ENCODE measurements at regions not wholly inside any gene's neighbourhood (a gene's known extent, or its start where the extent isn't known, plus 50 kb on each side); places are given as distances from the start of the nearest gene placed in this dataset.
"Not testable (repeated sequence)": the region's sequence is repeated elsewhere in the genome, so short reads cannot be mapped to it uniquely, and the experiment has no call there.

DNA sequence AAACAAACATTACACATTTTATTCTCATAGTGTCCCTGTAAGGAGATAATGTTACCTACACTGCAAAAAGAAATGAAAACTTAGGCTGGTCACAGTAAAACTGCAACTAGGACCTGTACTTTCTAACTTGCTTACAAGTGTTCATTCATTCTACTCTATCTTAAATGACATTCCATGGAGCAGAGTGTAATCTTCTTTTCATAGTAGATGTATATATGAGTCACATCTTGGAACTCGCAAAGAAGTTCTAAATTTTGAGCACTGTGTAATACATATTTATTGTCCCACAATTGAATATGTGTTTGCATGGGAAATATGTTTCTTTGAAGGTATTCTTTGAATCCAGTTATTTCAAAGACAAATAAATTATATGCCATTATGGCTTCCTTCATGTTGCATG is 1258.5 kb upstream of the ADGRL2 start:
- Histone ChIP-seq H3K27ac (ENCODE audit: low read depth in 2 of 2, low read length in 1 of 2) (no peak overlapping the region), H3K27me3 (ENCODE audit: control insufficient read depth in 1 of 2, insufficient read depth in 2 of 2, low read length in 2 of 2) (no peaks in the 10 kb centered on the region), H3K36me3 (ENCODE audit: control insufficient read depth in 2 of 2, insufficient read depth in 2 of 2, low read length in 1 of 2) (no peaks in the 10 kb centered on the region), H3K9me3 (ENCODE audit: control insufficient read depth in 2 of 2, insufficient read depth in 1 of 2, low read depth in 1 of 2, low read length in 1 of 2) (no peaks in the 10 kb centered on the region), H3K4me3 (ENCODE audit: low read depth in 1 of 2, low read length in 2 of 2) (no peak overlapping the region), H3K4me1 (ENCODE audit: control insufficient read depth in 2 of 2, insufficient read depth in 2 of 2, low read length in 1 of 2) (no peaks in the 10 kb centered on the region)
- 36 to 65% methylated on average over 1 of the region's 1 CpG for WGBS, 2 donors

DNA sequence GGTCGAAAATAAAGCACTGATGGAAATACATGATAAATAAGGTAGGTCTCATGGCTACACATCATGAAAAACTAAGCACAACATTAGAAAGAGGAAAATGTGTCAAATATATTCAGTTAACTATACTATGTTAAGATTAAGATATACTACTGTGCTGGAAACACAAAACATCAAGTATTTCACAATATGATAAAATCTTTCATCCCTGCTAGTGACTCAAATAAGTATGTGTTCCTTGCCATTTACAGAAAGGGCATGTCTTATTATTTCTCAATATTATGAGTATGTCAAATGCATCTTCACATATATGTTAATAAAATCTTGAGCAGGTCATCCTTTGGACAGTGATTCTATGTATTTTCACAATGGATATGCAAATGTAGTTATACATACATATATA is 1260.1 kb upstream of the ADGRL2 start:
- Histone ChIP-seq H3K27me3 (ENCODE audit: control insufficient read depth in 1 of 2, insufficient read depth in 2 of 2, low read length in 2 of 2) (no peaks in the 10 kb centered on the region), H3K27ac (ENCODE audit: low read depth in 2 of 2, low read length in 1 of 2) (no peak overlapping the region), H3K36me3 (ENCODE audit: control insufficient read depth in 2 of 2, insufficient read depth in 2 of 2, low read length in 1 of 2) (no peaks in the 10 kb centered on the region), H3K4me1 (ENCODE audit: control insufficient read depth in 2 of 2, insufficient read depth in 2 of 2, low read length in 1 of 2) (no peaks in the 10 kb centered on the region), H3K9me3 (ENCODE audit: control insufficient read depth in 2 of 2, insufficient read depth in 1 of 2, low read depth in 1 of 2, low read length in 1 of 2) (no peaks in the 10 kb centered on the region), H3K4me3 (ENCODE audit: low read depth in 1 of 2, low read length in 2 of 2) (no peak overlapping the region)
- 74 to 87% methylated on average over 1 of the region's 1 CpG for WGBS, 2 donors

DNA sequence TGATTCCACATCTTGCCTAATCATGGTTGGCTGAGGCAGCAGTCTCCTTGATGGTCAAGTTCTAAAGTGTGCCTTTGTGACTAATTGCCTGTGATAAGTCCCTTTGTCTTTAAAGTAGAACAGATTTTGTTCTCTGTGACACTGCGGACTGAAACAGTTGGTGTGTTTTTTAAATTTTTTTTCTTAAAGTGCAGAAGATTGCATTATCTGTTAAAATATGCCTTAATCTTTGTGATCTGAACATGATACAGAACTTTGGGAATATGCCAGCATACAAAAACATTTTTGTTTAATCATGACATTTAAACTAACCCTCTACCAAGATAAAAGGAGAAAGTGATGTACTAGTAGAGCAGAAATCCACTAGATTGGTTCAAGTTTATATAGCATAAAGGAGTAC is 1260.6 kb upstream of the ADGRL2 start:
- Histone ChIP-seq H3K4me3 (ENCODE audit: low read depth in 1 of 2, low read length in 2 of 2) (no peak overlapping the region), H3K27me3 (ENCODE audit: control insufficient read depth in 1 of 2, insufficient read depth in 2 of 2, low read length in 2 of 2) (no peaks in the 10 kb centered on the region), H3K36me3 (ENCODE audit: control insufficient read depth in 2 of 2, insufficient read depth in 2 of 2, low read length in 1 of 2) (no peaks in the 10 kb centered on the region), H3K4me1 (ENCODE audit: control insufficient read depth in 2 of 2, insufficient read depth in 2 of 2, low read length in 1 of 2) (no peaks in the 10 kb centered on the region), H3K27ac (ENCODE audit: low read depth in 2 of 2, low read length in 1 of 2) (no peak overlapping the region), H3K9me3 (ENCODE audit: control insufficient read depth in 2 of 2, insufficient read depth in 1 of 2, low read depth in 1 of 2, low read length in 1 of 2) (no peaks in the 10 kb centered on the region)
- 90 to 91% methylated on average over 1 of the region's 1 CpG for WGBS, 2 donors

DNA sequence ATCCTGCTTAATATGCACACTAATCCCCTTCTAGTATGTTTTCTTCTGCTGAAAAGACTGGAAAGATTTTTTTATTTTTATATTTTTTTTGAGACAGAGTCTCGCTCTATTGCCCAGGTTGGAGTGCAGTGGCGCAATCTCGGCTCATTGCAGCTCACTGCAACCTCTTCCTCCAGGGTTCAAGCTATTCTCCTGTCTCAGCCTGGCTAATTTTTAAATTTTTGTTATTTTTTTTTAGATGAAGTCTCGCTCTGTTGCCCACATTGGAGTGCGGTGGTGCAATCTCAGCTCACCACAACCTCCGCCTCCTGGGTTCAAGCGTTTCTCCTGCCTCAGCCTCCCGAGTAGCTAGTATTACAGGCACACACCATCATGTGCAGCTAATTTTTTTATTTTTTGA is 1261.4 kb upstream of the ADGRL2 start:
- not testable (repeated sequence) for H3K36me3 ChIP-seq (ENCODE audit: control insufficient read depth in 2 of 2, insufficient read depth in 2 of 2, low read length in 1 of 2); H3K4me1 ChIP-seq (ENCODE audit: control insufficient read depth in 2 of 2, insufficient read depth in 2 of 2, low read length in 1 of 2); H3K27ac ChIP-seq (ENCODE audit: low read depth in 2 of 2, low read length in 1 of 2); H3K4me3 ChIP-seq (ENCODE audit: low read depth in 1 of 2, low read length in 2 of 2); H3K27me3 ChIP-seq (ENCODE audit: control insufficient read depth in 1 of 2, insufficient read depth in 2 of 2, low read length in 2 of 2); H3K9me3 ChIP-seq (ENCODE audit: control insufficient read depth in 2 of 2, insufficient read depth in 1 of 2, low read depth in 1 of 2, low read length in 1 of 2)
- 96% methylated on average over 8 of the region's 8 CpGs for whole genome bisulfite sequencing, 2 donors

DNA sequence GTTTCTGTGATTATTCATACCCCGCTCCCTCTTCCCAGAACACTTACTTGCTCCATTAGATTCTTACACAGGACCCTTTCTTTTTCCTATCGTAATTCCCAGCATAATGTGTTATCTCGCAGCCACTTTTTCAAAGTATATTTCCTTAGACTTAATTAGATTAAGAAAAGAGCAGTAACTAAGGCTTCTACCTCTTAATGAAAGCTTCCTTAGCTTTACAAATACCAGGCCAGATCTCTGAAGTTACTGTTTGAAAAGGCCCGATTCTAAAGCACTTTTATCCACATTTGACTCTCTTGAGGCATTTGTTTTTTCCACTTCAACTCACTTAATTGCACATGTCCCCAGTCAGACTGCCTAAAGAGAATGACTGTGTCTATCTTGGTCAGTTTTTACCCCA is 1264.3 kb upstream of the ADGRL2 start:
- Histone ChIP-seq H3K27ac (ENCODE audit: low read depth in 2 of 2, low read length in 1 of 2) (no peak overlapping the region), H3K36me3 (ENCODE audit: control insufficient read depth in 2 of 2, insufficient read depth in 2 of 2, low read length in 1 of 2) (no peaks in the 10 kb centered on the region), H3K27me3 (ENCODE audit: control insufficient read depth in 1 of 2, insufficient read depth in 2 of 2, low read length in 2 of 2) (no peaks in the 10 kb centered on the region), H3K4me3 (ENCODE audit: low read depth in 1 of 2, low read length in 2 of 2) (no peak overlapping the region), H3K4me1 (ENCODE audit: control insufficient read depth in 2 of 2, insufficient read depth in 2 of 2, low read length in 1 of 2) (no peaks in the 10 kb centered on the region), H3K9me3 (ENCODE audit: control insufficient read depth in 2 of 2, insufficient read depth in 1 of 2, low read depth in 1 of 2, low read length in 1 of 2) (no peaks in the 10 kb centered on the region)
- WGBS, 2 donors = 82 to 85% methylated on average over 4 of the region's 4 CpGs

DNA sequence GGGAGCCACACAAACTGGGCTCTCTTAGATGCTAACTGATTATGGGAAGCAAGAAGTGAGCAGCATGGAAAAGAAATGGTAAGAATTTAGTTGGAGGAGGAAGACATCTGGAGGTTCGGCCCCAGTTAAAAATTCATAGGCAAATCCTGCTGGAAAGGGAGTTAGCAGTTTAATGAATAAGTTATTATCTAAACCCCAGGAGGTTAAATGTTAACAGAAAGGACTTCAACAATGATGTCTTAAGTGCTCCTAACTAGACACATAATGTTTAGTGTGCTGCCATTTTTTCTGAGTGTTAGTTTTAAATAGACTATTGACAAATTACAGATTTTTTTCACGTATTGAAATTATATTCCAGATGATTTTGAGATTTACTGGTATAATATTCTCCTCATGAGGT is 1265.3 kb upstream of the ADGRL2 start:
- Histone ChIP-seq H3K27ac (ENCODE audit: low read depth in 2 of 2, low read length in 1 of 2) (no peak overlapping the region), H3K27me3 (ENCODE audit: control insufficient read depth in 1 of 2, insufficient read depth in 2 of 2, low read length in 2 of 2) (no peaks in the 10 kb centered on the region), H3K4me1 (ENCODE audit: control insufficient read depth in 2 of 2, insufficient read depth in 2 of 2, low read length in 1 of 2) (no peaks in the 10 kb centered on the region), H3K9me3 (ENCODE audit: control insufficient read depth in 2 of 2, insufficient read depth in 1 of 2, low read depth in 1 of 2, low read length in 1 of 2) (no peaks in the 10 kb centered on the region), H3K4me3 (ENCODE audit: low read depth in 1 of 2, low read length in 2 of 2) (no peak overlapping the region), H3K36me3 (ENCODE audit: control insufficient read depth in 2 of 2, insufficient read depth in 2 of 2, low read length in 1 of 2) (no peaks in the 10 kb centered on the region)
- 73 to 83% methylated on average over 2 of the region's 2 CpGs for WGBS, 2 donors

DNA sequence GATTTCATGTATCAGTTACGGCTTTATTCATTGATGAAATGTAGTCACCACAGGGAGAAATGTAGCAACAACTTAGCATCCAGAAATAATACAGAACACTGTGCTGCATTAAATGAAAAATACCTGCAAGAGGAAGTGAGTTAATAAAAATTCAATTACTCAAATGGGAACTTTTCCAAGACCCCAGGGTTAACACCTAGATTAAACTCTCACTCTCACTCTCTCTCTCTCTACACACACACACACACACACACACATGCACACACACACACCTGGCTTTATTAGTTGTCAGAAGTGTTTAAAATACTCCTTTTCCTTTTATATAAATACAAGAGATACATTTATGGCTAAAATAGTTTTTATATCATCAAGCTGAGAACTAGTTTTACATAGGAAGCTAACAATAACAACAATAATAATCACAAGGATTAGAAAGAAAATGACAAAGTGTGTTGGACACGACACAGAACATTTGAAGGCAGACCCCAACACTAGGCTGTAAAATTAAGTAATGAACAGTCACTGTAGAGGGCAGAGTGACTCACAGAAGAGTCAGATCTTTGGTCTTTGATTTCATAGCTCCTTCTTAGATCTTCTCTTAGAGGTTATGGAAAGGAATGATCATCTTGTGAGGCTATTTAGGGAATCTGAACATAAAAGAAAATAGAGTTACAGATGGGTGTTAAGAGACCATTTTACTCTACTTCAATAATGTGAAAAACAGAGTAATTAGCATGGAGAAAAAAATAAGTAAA is 1266.0 kb upstream of the ADGRL2 start:
- 64 to 75% methylated on average over 2 of the region's 2 CpGs for WGBS, 2 donors
- no peak overlapping the region for H3K27ac ChIP-seq (ENCODE audit: low read depth in 2 of 2, low read length in 1 of 2)

DNA sequence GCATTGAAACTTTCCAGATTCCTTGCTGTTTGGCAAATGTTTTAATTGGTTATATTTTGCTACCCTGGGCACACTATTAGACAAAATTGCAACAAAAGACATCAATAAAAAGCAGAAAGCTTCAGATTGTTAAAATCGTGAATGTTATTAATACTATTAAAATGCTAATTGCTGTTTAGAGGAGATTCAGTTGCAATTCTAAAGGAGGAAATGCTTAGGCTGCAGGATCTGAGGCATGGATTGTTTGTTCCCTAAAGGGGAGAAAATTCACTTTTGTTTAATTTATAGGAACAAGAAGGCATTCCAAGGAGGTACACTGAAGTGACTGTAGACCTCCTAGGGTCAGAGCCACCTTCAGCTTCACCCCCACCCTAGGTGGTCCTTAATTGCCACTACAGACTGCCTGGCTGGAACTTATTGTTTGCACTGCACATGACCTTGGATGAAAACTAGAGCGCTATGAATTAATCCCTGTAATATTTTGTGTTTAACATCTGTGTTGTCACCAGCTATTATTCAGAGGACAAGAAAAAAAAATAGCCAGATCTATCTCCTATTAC is 1266.9 kb upstream of the ADGRL2 start:
- Histone ChIP-seq H3K27ac (ENCODE audit: low read depth in 2 of 2, low read length in 1 of 2) (no peak overlapping the region), H3K4me3 (ENCODE audit: low read depth in 1 of 2, low read length in 2 of 2) (no peak overlapping the region), H3K27me3 (ENCODE audit: control insufficient read depth in 1 of 2, insufficient read depth in 2 of 2, low read length in 2 of 2) (no peaks in the 10 kb centered on the region), H3K4me1 (ENCODE audit: control insufficient read depth in 2 of 2, insufficient read depth in 2 of 2, low read length in 1 of 2) (no peaks in the 10 kb centered on the region), H3K36me3 (ENCODE audit: control insufficient read depth in 2 of 2, insufficient read depth in 2 of 2, low read length in 1 of 2) (no peaks in the 10 kb centered on the region), H3K9me3 (ENCODE audit: control insufficient read depth in 2 of 2, insufficient read depth in 1 of 2, low read depth in 1 of 2, low read length in 1 of 2) (no peaks in the 10 kb centered on the region)
- 18 to 21% methylated on average over 2 of the region's 2 CpGs for WGBS, 2 donors

More for the DNA sequence above, 1266.0 kb upstream of the ADGRL2 start:
- Histone ChIP-seq H3K4me3 (ENCODE audit: low read depth in 1 of 2, low read length in 2 of 2) (no peak overlapping the region), H3K36me3 (ENCODE audit: control insufficient read depth in 2 of 2, insufficient read depth in 2 of 2, low read length in 1 of 2) (no peaks in the 10 kb centered on the region), H3K4me1 (ENCODE audit: control insufficient read depth in 2 of 2, insufficient read depth in 2 of 2, low read length in 1 of 2) (no peaks in the 10 kb centered on the region), H3K27me3 (ENCODE audit: control insufficient read depth in 1 of 2, insufficient read depth in 2 of 2, low read length in 2 of 2) (no peaks in the 10 kb centered on the region), H3K9me3 (ENCODE audit: control insufficient read depth in 2 of 2, insufficient read depth in 1 of 2, low read depth in 1 of 2, low read length in 1 of 2) (no peaks in the 10 kb centered on the region)

DNA sequence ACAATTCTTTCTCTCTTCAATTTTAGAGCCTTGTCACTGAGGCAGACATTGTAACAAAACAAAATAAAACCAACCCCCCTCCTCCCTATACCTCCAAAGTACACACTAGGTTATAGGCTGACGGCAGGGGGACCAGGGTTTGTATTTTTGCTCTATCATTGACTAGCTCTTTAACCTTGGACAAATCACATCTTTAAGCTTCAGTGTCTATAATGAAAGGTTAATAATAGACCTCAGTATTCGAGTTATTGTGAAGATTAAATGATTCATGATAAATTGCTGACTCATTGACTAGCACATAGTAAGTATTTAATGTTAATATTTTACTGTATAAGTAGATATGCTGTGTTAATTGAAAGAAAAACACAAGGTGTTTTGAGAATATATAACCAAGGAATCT is 1267.6 kb upstream of the ADGRL2 start:
- no peaks in the 10 kb centered on the region for H3K4me1 ChIP-seq (ENCODE audit: control insufficient read depth in 2 of 2, insufficient read depth in 2 of 2, low read length in 1 of 2)
- no peak overlapping the region for H3K27ac ChIP-seq (ENCODE audit: low read depth in 2 of 2, low read length in 1 of 2)
- H3K27me3 ChIP-seq (ENCODE audit: control insufficient read depth in 1 of 2, insufficient read depth in 2 of 2, low read length in 2 of 2) = no peaks in the 10 kb centered on the region
- no peaks in the 10 kb centered on the region for H3K36me3 ChIP-seq (ENCODE audit: control insufficient read depth in 2 of 2, insufficient read depth in 2 of 2, low read length in 1 of 2)
- H3K4me3 ChIP-seq (ENCODE audit: low read depth in 1 of 2, low read length in 2 of 2) = no peak overlapping the region
- 47 to 51% methylated on average over 2 of the region's 2 CpGs for WGBS, 2 donors
- no peaks in the 10 kb centered on the region for H3K9me3 ChIP-seq (ENCODE audit: control insufficient read depth in 2 of 2, insufficient read depth in 1 of 2, low read depth in 1 of 2, low read length in 1 of 2)

DNA sequence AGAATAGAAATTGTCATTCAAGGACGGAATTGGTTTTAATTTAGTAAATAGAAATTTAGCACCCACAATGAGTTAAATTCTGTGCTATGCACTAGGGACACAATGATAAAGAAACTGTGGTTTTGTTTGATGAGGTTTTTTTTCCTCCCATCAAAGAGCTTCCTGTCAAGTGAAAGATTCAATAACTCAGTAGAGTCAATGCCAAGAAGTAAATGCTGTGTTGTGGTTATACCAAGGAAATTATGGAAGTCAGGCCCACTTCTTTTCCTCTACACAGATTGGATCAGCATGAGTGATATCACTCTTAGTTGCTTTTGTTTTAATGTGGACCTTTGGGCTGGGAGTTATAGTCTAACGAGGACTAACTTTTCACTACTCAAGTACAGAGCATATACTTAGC is 1269.6 kb upstream of the ADGRL2 start:
- H3K27me3 ChIP-seq (ENCODE audit: control insufficient read depth in 1 of 2, insufficient read depth in 2 of 2, low read length in 2 of 2) = no peaks in the 10 kb centered on the region
- no peaks in the 10 kb centered on the region for H3K9me3 ChIP-seq (ENCODE audit: control insufficient read depth in 2 of 2, insufficient read depth in 1 of 2, low read depth in 1 of 2, low read length in 1 of 2)
- no peaks in the 10 kb centered on the region for H3K36me3 ChIP-seq (ENCODE audit: control insufficient read depth in 2 of 2, insufficient read depth in 2 of 2, low read length in 1 of 2)
- H3K27ac ChIP-seq (ENCODE audit: low read depth in 2 of 2, low read length in 1 of 2) = no peak overlapping the region
- H3K4me3 ChIP-seq (ENCODE audit: low read depth in 1 of 2, low read length in 2 of 2) = no peak overlapping the region
- no peaks in the 10 kb centered on the region for H3K4me1 ChIP-seq (ENCODE audit: control insufficient read depth in 2 of 2, insufficient read depth in 2 of 2, low read length in 1 of 2)
- 46 to 52% methylated on average over 2 of the region's 2 CpGs for WGBS, 2 donors

Measured in esophagus (tissue), 2 donors.